ENCODE measurements at regions not wholly inside any gene's neighbourhood (a gene's known extent, or its start where the extent isn't known, plus 50 kb on each side); places are given as distances from the start of the nearest gene placed in this dataset.

GRCh38 chr10:108055506-108055905, 891.0 kb upstream of the SORCS1 start:
- TF ChIP-seq CTCF (IDR thresholded peaks at IDR 0.05 in 8 of 11, conservative IDR thresholded peaks at IDR 0.05 in 3 of 11) (no peak), POLR2AphosphoS5 (IDR thresholded peaks at IDR 0.05) (no peak)

Measured in spleen (tissue), 7 donors.